ENCODE measurements at regions not wholly inside any gene's neighbourhood (a gene's known extent, or its start where the extent isn't known, plus 50 kb on each side); places are given as distances from the start of the nearest gene placed in this dataset.

DNA sequence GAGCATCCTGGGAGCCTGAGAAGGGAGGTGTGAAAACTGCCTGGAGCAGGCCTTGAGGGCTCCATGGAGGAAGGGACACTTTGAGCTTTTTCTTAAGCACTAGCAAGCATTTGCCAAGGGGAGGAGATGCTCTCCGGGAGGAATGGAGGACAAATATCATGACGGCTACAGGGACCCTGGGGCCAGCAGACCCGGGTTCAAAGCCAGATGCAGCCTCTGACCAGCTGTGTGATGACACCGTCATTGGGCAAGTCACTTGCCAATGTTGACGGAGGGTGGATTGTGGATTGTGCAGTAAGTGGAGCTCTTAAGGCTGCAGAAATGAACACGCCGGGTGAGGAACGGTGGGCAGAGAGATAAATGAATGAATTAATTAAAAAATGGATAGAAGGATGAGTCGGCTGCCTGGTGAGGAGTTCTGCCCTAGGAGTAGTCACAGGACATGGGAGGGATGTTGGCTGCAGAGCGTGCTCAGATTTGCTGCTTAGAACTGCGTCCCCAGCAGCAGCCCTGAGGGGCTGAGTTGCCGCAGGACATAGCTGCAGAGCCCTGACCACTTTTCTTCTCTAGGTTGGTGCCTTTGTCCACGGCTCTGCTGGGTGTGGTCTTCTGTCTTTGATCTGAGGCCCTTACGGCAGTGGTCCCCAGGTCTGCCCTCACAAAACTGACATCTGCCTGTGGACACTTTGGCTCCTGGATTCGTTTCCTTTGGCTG is 507.6 kb downstream of the NPHP4 start:
- TF ChIP-seq, protein P1, sequence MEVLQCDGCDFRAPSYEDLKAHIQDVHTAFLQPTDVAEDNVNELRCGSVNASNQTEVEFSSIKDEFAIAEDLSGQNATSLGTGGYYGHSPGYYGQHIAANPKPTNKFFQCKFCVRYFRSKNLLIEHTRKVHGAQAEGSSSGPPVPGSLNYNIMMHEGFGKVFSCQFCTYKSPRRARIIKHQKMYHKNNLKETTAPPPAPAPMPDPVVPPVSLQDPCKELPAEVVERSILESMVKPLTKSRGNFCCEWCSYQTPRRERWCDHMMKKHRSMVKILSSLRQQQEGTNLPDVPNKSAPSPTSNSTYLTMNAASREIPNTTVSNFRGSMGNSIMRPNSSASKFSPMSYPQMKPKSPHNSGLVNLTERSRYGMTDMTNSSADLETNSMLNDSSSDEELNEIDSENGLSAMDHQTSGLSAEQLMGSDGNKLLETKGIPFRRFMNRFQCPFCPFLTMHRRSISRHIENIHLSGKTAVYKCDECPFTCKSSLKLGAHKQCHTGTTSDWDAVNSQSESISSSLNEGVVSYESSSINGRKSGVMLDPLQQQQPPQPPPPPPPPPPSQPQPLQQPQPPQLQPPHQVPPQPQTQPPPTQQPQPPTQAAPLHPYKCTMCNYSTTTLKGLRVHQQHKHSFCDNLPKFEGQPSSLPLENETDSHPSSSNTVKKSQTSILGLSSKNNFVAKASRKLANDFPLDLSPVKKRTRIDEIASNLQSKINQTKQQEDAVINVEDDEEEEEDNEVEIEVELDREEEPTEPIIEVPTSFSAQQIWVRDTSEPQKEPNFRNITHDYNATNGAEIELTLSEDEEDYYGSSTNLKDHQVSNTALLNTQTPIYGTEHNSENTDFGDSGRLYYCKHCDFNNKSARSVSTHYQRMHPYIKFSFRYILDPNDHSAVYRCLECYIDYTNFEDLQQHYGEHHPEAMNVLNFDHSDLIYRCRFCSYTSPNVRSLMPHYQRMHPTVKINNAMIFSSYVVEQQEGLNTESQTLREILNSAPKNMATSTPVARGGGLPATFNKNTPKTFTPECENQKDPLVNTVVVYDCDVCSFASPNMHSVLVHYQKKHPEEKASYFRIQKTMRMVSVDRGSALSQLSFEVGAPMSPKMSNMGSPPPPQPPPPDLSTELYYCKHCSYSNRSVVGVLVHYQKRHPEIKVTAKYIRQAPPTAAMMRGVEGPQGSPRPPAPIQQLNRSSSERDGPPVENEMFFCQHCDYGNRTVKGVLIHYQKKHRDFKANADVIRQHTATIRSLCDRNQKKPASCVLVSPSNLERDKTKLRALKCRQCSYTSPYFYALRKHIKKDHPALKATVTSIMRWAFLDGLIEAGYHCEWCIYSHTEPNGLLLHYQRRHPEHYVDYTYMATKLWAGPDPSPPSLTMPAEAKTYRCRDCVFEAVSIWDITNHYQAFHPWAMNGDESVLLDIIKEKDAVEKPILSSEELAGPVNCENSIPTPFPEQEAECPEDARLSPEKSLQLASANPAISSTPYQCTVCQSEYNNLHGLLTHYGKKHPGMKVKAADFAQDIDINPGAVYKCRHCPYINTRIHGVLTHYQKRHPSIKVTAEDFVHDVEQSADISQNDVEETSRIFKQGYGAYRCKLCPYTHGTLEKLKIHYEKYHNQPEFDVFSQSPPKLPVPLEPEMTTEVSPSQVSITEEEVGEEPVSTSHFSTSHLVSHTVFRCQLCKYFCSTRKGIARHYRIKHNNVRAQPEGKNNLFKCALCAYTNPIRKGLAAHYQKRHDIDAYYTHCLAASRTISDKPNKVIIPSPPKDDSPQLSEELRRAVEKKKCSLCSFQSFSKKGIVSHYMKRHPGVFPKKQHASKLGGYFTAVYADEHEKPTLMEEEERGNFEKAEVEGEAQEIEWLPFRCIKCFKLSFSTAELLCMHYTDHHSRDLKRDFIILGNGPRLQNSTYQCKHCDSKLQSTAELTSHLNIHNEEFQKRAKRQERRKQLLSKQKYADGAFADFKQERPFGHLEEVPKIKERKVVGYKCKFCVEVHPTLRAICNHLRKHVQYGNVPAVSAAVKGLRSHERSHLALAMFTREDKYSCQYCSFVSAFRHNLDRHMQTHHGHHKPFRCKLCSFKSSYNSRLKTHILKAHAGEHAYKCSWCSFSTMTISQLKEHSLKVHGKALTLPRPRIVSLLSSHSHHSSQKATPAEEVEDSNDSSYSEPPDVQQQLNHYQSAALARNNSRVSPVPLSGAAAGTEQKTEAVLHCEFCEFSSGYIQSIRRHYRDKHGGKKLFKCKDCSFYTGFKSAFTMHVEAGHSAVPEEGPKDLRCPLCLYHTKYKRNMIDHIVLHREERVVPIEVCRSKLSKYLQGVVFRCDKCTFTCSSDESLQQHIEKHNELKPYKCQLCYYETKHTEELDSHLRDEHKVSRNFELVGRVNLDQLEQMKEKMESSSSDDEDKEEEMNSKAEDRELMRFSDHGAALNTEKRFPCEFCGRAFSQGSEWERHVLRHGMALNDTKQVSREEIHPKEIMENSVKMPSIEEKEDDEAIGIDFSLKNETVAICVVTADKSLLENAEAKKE (CRISPR knock-in tag; IDR thresholded peaks at IDR 0.05), result no peak
- TF ChIP-seq, protein P2, sequence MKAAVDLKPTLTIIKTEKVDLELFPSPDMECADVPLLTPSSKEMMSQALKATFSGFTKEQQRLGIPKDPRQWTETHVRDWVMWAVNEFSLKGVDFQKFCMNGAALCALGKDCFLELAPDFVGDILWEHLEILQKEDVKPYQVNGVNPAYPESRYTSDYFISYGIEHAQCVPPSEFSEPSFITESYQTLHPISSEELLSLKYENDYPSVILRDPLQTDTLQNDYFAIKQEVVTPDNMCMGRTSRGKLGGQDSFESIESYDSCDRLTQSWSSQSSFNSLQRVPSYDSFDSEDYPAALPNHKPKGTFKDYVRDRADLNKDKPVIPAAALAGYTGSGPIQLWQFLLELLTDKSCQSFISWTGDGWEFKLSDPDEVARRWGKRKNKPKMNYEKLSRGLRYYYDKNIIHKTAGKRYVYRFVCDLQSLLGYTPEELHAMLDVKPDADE (IDR thresholded peaks at IDR 0.05), result no peak
- TF ChIP-seq CREB1 (CRISPR knock-in tag; IDR thresholded peaks at IDR 0.05; ENCODE audit: low read depth) (no peak), JUNB (IDR thresholded peaks at IDR 0.05; ENCODE audit: unreplicated experiment) (no peak), POLR2AphosphoS5 (IDR thresholded peaks at IDR 0.05; ENCODE audit: low read depth) (no peak), ZNF331 (CRISPR knock-in tag; IDR thresholded peaks at IDR 0.05; ENCODE audit: low read depth) (no peak), ZNF114 (CRISPR knock-in tag; IDR thresholded peaks at IDR 0.05) (no peak), EZH2phosphoT487 (IDR thresholded peaks at IDR 0.05; ENCODE audit: unreplicated experiment) (no peak), STAT1 (IDR thresholded peaks at IDR 0.05; ENCODE audit: unreplicated experiment) (no peak), EZH2 (IDR thresholded peaks at IDR 0.05; ENCODE audit: low read depth, unreplicated experiment) (no peak), NANOG (IDR thresholded peaks at IDR 0.05; ENCODE audit: borderline replicate concordance) (no peak)
- TF ChIP-seq, protein P3, sequence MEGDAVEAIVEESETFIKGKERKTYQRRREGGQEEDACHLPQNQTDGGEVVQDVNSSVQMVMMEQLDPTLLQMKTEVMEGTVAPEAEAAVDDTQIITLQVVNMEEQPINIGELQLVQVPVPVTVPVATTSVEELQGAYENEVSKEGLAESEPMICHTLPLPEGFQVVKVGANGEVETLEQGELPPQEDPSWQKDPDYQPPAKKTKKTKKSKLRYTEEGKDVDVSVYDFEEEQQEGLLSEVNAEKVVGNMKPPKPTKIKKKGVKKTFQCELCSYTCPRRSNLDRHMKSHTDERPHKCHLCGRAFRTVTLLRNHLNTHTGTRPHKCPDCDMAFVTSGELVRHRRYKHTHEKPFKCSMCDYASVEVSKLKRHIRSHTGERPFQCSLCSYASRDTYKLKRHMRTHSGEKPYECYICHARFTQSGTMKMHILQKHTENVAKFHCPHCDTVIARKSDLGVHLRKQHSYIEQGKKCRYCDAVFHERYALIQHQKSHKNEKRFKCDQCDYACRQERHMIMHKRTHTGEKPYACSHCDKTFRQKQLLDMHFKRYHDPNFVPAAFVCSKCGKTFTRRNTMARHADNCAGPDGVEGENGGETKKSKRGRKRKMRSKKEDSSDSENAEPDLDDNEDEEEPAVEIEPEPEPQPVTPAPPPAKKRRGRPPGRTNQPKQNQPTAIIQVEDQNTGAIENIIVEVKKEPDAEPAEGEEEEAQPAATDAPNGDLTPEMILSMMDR (conservative IDR thresholded peaks at IDR 0.05; ENCODE audit: low read depth in 2 of 2), result no peak
- TF ChIP-seq, protein P4, sequence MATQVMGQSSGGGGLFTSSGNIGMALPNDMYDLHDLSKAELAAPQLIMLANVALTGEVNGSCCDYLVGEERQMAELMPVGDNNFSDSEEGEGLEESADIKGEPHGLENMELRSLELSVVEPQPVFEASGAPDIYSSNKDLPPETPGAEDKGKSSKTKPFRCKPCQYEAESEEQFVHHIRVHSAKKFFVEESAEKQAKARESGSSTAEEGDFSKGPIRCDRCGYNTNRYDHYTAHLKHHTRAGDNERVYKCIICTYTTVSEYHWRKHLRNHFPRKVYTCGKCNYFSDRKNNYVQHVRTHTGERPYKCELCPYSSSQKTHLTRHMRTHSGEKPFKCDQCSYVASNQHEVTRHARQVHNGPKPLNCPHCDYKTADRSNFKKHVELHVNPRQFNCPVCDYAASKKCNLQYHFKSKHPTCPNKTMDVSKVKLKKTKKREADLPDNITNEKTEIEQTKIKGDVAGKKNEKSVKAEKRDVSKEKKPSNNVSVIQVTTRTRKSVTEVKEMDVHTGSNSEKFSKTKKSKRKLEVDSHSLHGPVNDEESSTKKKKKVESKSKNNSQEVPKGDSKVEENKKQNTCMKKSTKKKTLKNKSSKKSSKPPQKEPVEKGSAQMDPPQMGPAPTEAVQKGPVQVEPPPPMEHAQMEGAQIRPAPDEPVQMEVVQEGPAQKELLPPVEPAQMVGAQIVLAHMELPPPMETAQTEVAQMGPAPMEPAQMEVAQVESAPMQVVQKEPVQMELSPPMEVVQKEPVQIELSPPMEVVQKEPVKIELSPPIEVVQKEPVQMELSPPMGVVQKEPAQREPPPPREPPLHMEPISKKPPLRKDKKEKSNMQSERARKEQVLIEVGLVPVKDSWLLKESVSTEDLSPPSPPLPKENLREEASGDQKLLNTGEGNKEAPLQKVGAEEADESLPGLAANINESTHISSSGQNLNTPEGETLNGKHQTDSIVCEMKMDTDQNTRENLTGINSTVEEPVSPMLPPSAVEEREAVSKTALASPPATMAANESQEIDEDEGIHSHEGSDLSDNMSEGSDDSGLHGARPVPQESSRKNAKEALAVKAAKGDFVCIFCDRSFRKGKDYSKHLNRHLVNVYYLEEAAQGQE (IDR thresholded peaks at IDR 0.05; ENCODE audit: unreplicated experiment), result no peak
- Mint-ChIP-seq H3K4me1 (peaks cover 7% of the 10 kb centered on the region; the same call in 2 of the 3 replicates), H3K9me3 (no peaks in the 10 kb centered on the region), H3K36me3 (ENCODE audit: low read depth) (no peaks in the 10 kb centered on the region; the same call in 2 of the 3 replicates), H3K27ac (peak overlapping the region; percentile 53; the same call in 1 of the 2 replicates), H3K4me3 (no peak overlapping the region), H3K27me3 (ENCODE audit: insufficient read depth, low read depth, poor library complexity) (peaks cover 7% of the 10 kb centered on the region)
- Histone ChIP-seq H3K4me1 (ENCODE audit: insufficient read depth) (no peaks in the 10 kb centered on the region), H4K20me1 (replicated peaks; ENCODE audit: insufficient read depth) (no peaks in the 10 kb centered on the region), H3F3A (replicated peaks; ENCODE audit: low read depth) (no peaks in the 10 kb centered on the region), H3K4me2 (no peak overlapping the region), H3K79me2 (replicated peaks; ENCODE audit: insufficient read depth) (no peaks in the 10 kb centered on the region), H3K27me3 (ENCODE audit: insufficient read depth) (no peaks in the 10 kb centered on the region), H3K9me2 (ENCODE audit: insufficient read depth) (no peaks in the 10 kb centered on the region), H3K4me3 (no peak overlapping the region), H3K27ac (ENCODE audit: low read depth) (no peak overlapping the region), H2AFZ (no peak overlapping the region), H3K36me3 (ENCODE audit: insufficient read depth) (no peaks in the 10 kb centered on the region; the same call in 1 of the 2 replicates)
- ATAC-seq (no peak), DNase-seq (ENCODE audit: low spot score) (no peak)
